Endodermal cell (in vitro differentiated cells): ENCODE measurements at regions not wholly inside any gene's neighbourhood (a gene's known extent, or its start where the extent isn't known, plus 50 kb on each side); places are given as distances from the start of the nearest gene placed in this dataset.

Experiments used
- DNase-seq: peaks from one replicate; pipeline ENCODE4 v3.0.0-alpha.2; 2017
- H3K27ac ChIP-seq: 2 replicates; pipeline ENCODE4 v1.5.1; 2013; ENCODE audit warnings: mild to moderate bottlenecking, low read depth, low read length, moderate library complexity
- H3K27me3 ChIP-seq: 2 replicates; pipeline ENCODE4 v1.6.1; 2013; ENCODE audit warnings: mild to moderate bottlenecking, low read length, moderate library complexity; ENCODE audit not compliant: insufficient read depth, control insufficient read depth, poor library complexity, severe bottlenecking
- H3K36me3 ChIP-seq: 2 replicates; pipeline ENCODE4 v1.7.0; 2013; ENCODE audit warnings: mild to moderate bottlenecking, low read length, moderate library complexity; ENCODE audit not compliant: control insufficient read depth, insufficient read depth
- H3K4me1 ChIP-seq: one replicate; pipeline ENCODE4 v1.7.0; 2013; ENCODE audit warnings: low read length; ENCODE audit not compliant: control insufficient read depth, insufficient read depth
- H3K4me3 ChIP-seq: 2 replicates; pipeline ENCODE4 v1.5.1; 2013; ENCODE audit warnings: mild to moderate bottlenecking, low read length, moderate library complexity
- H3K9ac ChIP-seq: 2 replicates; pipeline ENCODE4 v1.6.1; 2013; ENCODE audit warnings: mild to moderate bottlenecking, low read length, moderate library complexity; ENCODE audit not compliant: poor library complexity, severe bottlenecking; ENCODE audit errors: extremely low read depth
- H3K9me3 ChIP-seq: 2 replicates; pipeline ENCODE4 v1.6.1; 2013; ENCODE audit warnings: mild to moderate bottlenecking, low read length, moderate library complexity; ENCODE audit not compliant: control insufficient read depth
- H3K27ac Mint-ChIP-seq: 2 replicates; pipeline ENCODE4 v1.8.0; 2020; ENCODE audit warnings: mixed read lengths
- H3K27me3 Mint-ChIP-seq: 2 replicates; pipeline ENCODE4 v1.8.0; 2021; ENCODE audit warnings: mild to moderate bottlenecking, mixed read lengths; ENCODE audit not compliant: insufficient read depth
- H3K36me3 Mint-ChIP-seq: 2 replicates; pipeline ENCODE4 v1.8.0; 2020; ENCODE audit warnings: low read depth, mixed read lengths
- H3K4me1 Mint-ChIP-seq: 2 replicates; pipeline ENCODE4 v1.8.0; 2020; ENCODE audit warnings: mixed read lengths
- H3K4me3 Mint-ChIP-seq: 2 replicates; pipeline ENCODE4 v1.8.0; 2020; ENCODE audit warnings: mild to moderate bottlenecking, moderate library complexity, mixed read lengths
- H3K9me3 Mint-ChIP-seq: 2 replicates; pipeline ENCODE4 v1.8.0; 2020; ENCODE audit warnings: mild to moderate bottlenecking, mixed read lengths
- CTCF ChIP-seq: fragments of 200-600 bp; sonication (generic); conservative IDR thresholded peaks from 2 replicates; pipeline ENCODE4 v1.5.0; 2021; ENCODE audit warnings: antibody characterized with exemption, mild to moderate bottlenecking
- WGBS, 2 experiments: methylation state at CpG; one replicate each; pipeline versions ENCODE4 v1.1.5 to v1.1.7; 2013; ENCODE audit warnings: missing lambda C conversion rate in 2 of 2, mixed read lengths in 1 of 2; ENCODE audit not compliant: insufficient coverage in 1 of 2, insufficient read length in 1 of 2; 5-methylcytosine and 5-hydroxymethylcytosine counted together

GRCh38 chr9:25990376-25990775 lies 312.1 kb upstream of the TUSC1 start:
- H3K27ac ChIP-seq, result no peak overlapping the region
- H3K36me3 ChIP-seq, result no peaks in the 10 kb centered on the region
- no peaks in the 10 kb centered on the region for H3K4me1 ChIP-seq
- H3K9me3 ChIP-seq, result peaks cover 28% of the 10 kb centered on the region
- H3K9me3 Mint-ChIP-seq, result peaks cover 50% of the 10 kb centered on the region
- H3K9ac ChIP-seq, result no peak overlapping the region
- H3K36me3 Mint-ChIP-seq, result no peaks in the 10 kb centered on the region
- no peaks in the 10 kb centered on the region for H3K27me3 Mint-ChIP-seq
- no peaks in the 10 kb centered on the region for H3K4me1 Mint-ChIP-seq
- no peak overlapping the region for H3K4me3 ChIP-seq
- no peak for DNase-seq
- WGBS, 2 experiments, result 90 to 100% methylated on average over 1 of the region's 1 CpG
- no peaks in the 10 kb centered on the region for H3K27me3 ChIP-seq
- no peak overlapping the region for H3K27ac Mint-ChIP-seq
- no peak for TF ChIP-seq CTCF
- H3K4me3 Mint-ChIP-seq, result no peak overlapping the region

GRCh38 chr9:25975667-25976066 lies 297.4 kb upstream of the TUSC1 start:
- no peak overlapping the region for H3K4me3 ChIP-seq
- peaks cover 5% of the 10 kb centered on the region for H3K4me1 Mint-ChIP-seq
- no peak for TF ChIP-seq CTCF
- no peaks in the 10 kb centered on the region for H3K4me1 ChIP-seq
- H3K9me3 ChIP-seq, result peaks cover 15% of the 10 kb centered on the region
- WGBS, 2 experiments, result 92 to 100% methylated on average over 1 of the region's 1 CpG
- no peak overlapping the region for H3K27ac ChIP-seq
- no peaks in the 10 kb centered on the region for H3K27me3 ChIP-seq
- peaks cover 7% of the 10 kb centered on the region for H3K9me3 Mint-ChIP-seq
- H3K27me3 Mint-ChIP-seq, result no peaks in the 10 kb centered on the region
- no peaks in the 10 kb centered on the region for H3K36me3 ChIP-seq
- no peaks in the 10 kb centered on the region for H3K36me3 Mint-ChIP-seq
- no peak overlapping the region for H3K27ac Mint-ChIP-seq
- H3K4me3 Mint-ChIP-seq, result no peak overlapping the region
- DNase-seq, result no peak
- no peak overlapping the region for H3K9ac ChIP-seq

GRCh38 chr9:25964239-25964638 lies 286.0 kb upstream of the TUSC1 start:
- no peaks in the 10 kb centered on the region for H3K36me3 ChIP-seq
- H3K9ac ChIP-seq, result no peak overlapping the region
- peak; percentile 80 for DNase-seq
- Mint-ChIP-seq H3K4me3 (no peak overlapping the region), H3K27me3 (peaks cover 6% of the 10 kb centered on the region), H3K9me3 (peaks cover 36% of the 10 kb centered on the region), H3K36me3 (peaks cover 3% of the 10 kb centered on the region), H3K27ac (no peak overlapping the region), H3K4me1 (no peaks in the 10 kb centered on the region)
- H3K27ac ChIP-seq, result no peak overlapping the region
- no peaks in the 10 kb centered on the region for H3K4me1 ChIP-seq
- H3K4me3 ChIP-seq, result no peak overlapping the region
- TF ChIP-seq CTCF, result peak; percentile 85
- H3K27me3 ChIP-seq, result no peaks in the 10 kb centered on the region
- WGBS, 2 experiments, result 51 to 54% methylated on average over 2 to 3 of the region's 3 CpGs
- H3K9me3 ChIP-seq, result peaks cover 48% of the 10 kb centered on the region
